ENCODE measurements at regions not wholly inside any gene's neighbourhood (a gene's known extent, or its start where the extent isn't known, plus 50 kb on each side); places are given as distances from the start of the nearest gene placed in this dataset.

DNA sequence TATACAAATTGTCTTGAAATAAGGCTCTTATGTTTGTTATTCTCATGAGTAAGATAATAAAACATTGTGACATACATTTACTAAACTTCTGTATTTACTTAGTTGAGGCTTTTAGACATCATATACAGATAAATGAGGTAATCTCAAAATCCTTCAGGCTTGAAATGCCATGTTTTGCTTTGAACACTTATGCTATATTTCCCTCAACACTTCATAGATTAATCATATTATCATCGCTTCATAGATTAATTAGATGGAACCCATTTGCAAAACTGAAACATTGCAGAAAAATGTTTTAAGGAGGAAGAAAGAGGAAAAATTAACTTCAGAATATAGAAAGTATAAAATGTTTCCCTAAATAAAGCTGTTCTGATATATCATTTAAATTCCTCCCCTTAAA lies 165.0 kb upstream of the CNTNAP2 start:
- TF ChIP-seq, protein P1, sequence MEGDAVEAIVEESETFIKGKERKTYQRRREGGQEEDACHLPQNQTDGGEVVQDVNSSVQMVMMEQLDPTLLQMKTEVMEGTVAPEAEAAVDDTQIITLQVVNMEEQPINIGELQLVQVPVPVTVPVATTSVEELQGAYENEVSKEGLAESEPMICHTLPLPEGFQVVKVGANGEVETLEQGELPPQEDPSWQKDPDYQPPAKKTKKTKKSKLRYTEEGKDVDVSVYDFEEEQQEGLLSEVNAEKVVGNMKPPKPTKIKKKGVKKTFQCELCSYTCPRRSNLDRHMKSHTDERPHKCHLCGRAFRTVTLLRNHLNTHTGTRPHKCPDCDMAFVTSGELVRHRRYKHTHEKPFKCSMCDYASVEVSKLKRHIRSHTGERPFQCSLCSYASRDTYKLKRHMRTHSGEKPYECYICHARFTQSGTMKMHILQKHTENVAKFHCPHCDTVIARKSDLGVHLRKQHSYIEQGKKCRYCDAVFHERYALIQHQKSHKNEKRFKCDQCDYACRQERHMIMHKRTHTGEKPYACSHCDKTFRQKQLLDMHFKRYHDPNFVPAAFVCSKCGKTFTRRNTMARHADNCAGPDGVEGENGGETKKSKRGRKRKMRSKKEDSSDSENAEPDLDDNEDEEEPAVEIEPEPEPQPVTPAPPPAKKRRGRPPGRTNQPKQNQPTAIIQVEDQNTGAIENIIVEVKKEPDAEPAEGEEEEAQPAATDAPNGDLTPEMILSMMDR (conservative IDR thresholded peaks at IDR 0.05; ENCODE audit: low read depth, low read length): no peak
- TF ChIP-seq, protein P2, sequence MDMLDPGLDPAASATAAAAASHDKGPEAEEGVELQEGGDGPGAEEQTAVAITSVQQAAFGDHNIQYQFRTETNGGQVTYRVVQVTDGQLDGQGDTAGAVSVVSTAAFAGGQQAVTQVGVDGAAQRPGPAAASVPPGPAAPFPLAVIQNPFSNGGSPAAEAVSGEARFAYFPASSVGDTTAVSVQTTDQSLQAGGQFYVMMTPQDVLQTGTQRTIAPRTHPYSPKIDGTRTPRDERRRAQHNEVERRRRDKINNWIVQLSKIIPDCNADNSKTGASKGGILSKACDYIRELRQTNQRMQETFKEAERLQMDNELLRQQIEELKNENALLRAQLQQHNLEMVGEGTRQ (IDR thresholded peaks at IDR 0.05; ENCODE audit: low read depth, low read length): no peak
- TF ChIP-seq RFX5 (IDR thresholded peaks at IDR 0.05; ENCODE audit: low read depth, low read length) (no peak), FOS (IDR thresholded peaks at IDR 0.05; ENCODE audit: low read depth, low read length) (no peak), POLR2A (IDR thresholded peaks at IDR 0.05; ENCODE audit: low read depth, low read length) (no peak), SMC3 (IDR thresholded peaks at IDR 0.05; ENCODE audit: low read depth, low read length) (no peak), BHLHE40 (IDR thresholded peaks at IDR 0.05; ENCODE audit: low read depth, low read length) (no peak)

All from IMR-90 (cell line).